Trophoblast cell (in vitro differentiated cells and primary cell): ENCODE measurements at regions not wholly inside any gene's neighbourhood (a gene's known extent, or its start where the extent isn't known, plus 50 kb on each side); places are given as distances from the start of the nearest gene placed in this dataset.

ENCODE experiments used
- DNase-seq, 2 donors: peaks; one replicate each; pipeline ENCODE4 v3.0.0-alpha.2; 2016
- H2AFZ ChIP-seq: 2 replicates; pipeline ENCODE4 v1.6.1; 2013; ENCODE audit warnings: low read length, moderate library complexity, mild to moderate bottlenecking; ENCODE audit not compliant: insufficient read depth, poor library complexity
- H2AK5ac ChIP-seq: 2 replicates; pipeline ENCODE4 v1.6.1; 2013; ENCODE audit warnings: mild to moderate bottlenecking, low read length
- H2BK120ac ChIP-seq: 2 replicates; pipeline ENCODE4 v1.6.1; 2013; ENCODE audit warnings: low read length, mild to moderate bottlenecking, moderate library complexity; ENCODE audit not compliant: insufficient read depth, poor library complexity
- H2BK12ac ChIP-seq: 2 replicates; pipeline ENCODE4 v1.6.1; 2013; ENCODE audit warnings: mild to moderate bottlenecking, low read length, moderate library complexity
- H2BK5ac ChIP-seq: 2 replicates; pipeline ENCODE4 v1.6.1; 2013; ENCODE audit warnings: low read length, low read depth, moderate library complexity, mild to moderate bottlenecking; ENCODE audit not compliant: poor library complexity
- H3K14ac ChIP-seq: 2 replicates; pipeline ENCODE4 v1.6.1; 2013; ENCODE audit warnings: mild to moderate bottlenecking, low read length
- H3K18ac ChIP-seq: 2 replicates; pipeline ENCODE4 v1.6.1; 2013; ENCODE audit warnings: mild to moderate bottlenecking, low read length
- H3K23ac ChIP-seq: 2 replicates; pipeline ENCODE4 v1.6.1; 2013; ENCODE audit warnings: low read length
- H3K27ac ChIP-seq: 2 replicates; pipeline ENCODE4 v1.5.1; 2013; ENCODE audit warnings: low read depth, mild to moderate bottlenecking, inconsistent platforms, low read length, moderate library complexity
- H3K27me3 ChIP-seq: 2 replicates; pipeline ENCODE4 v1.6.1; 2013; ENCODE audit warnings: inconsistent platforms, mild to moderate bottlenecking, low read length, moderate library complexity; ENCODE audit not compliant: insufficient read depth
- H3K36me3 ChIP-seq, 2 experiments: 1 replicate in 1 of 2; 2 replicates in 1 of 2; pipeline ENCODE4 v1.6.1; 2013; ENCODE audit warnings: low read length in 2 of 2, mild to moderate bottlenecking in 2 of 2, moderate library complexity in 1 of 2; ENCODE audit not compliant: insufficient read depth in 2 of 2, control insufficient read depth in 1 of 2
- H3K4ac ChIP-seq: 2 replicates; pipeline ENCODE4 v1.6.1; 2013; ENCODE audit warnings: low read depth, mild to moderate bottlenecking, low read length, moderate library complexity
- H3K4me1 ChIP-seq, 2 experiments: 1 replicate in 1 of 2; 2 replicates in 1 of 2; pipeline ENCODE4 v1.6.1; 2013; ENCODE audit warnings: low read length in 2 of 2, mild to moderate bottlenecking in 2 of 2, moderate library complexity in 1 of 2; ENCODE audit not compliant: insufficient read depth in 2 of 2, control insufficient read depth in 1 of 2
- H3K4me2 ChIP-seq: 2 replicates; pipeline ENCODE4 v1.6.1; 2013; ENCODE audit warnings: inconsistent platforms, mild to moderate bottlenecking, low read length, moderate library complexity
- H3K4me3 ChIP-seq: 2 replicates; pipeline ENCODE4 v1.5.1; 2013; ENCODE audit warnings: mild to moderate bottlenecking, low read depth, low read length, inconsistent platforms
- H3K79me1 ChIP-seq: one replicate; pipeline ENCODE4 v1.6.1; 2013; ENCODE audit warnings: low read length
- H3K79me2 ChIP-seq: 2 replicates; pipeline ENCODE4 v1.6.1; 2013; ENCODE audit warnings: low read length, mild to moderate bottlenecking; ENCODE audit not compliant: control insufficient read depth, insufficient read depth, poor library complexity
- H3K9ac ChIP-seq: 2 replicates; pipeline ENCODE4 v1.6.1; 2013; ENCODE audit warnings: mild to moderate bottlenecking, low read length
- H3K9me3 ChIP-seq: 2 replicates; pipeline ENCODE4 v1.6.1; 2013; ENCODE audit warnings: low read depth, mild to moderate bottlenecking, control low read depth, inconsistent platforms, low read length; ENCODE audit not compliant: insufficient read depth
- H4K12ac ChIP-seq: 2 replicates; pipeline ENCODE4 v1.6.1; 2013; ENCODE audit warnings: low read depth, mild to moderate bottlenecking, low read length, moderate library complexity
- H4K8ac ChIP-seq: 2 replicates; pipeline ENCODE4 v1.6.1; 2013; ENCODE audit warnings: low read depth, mild to moderate bottlenecking, low read length, moderate library complexity
- H4K91ac ChIP-seq: one replicate; pipeline ENCODE4 v1.6.1; 2013; ENCODE audit warnings: low read depth, mild to moderate bottlenecking, low read length, moderate library complexity
- WGBS: extraction: QIAGEN DNeasy Blood & Tissue Kit; methylation state at CpG from one replicate; pipeline ENCODE4 v1.1.7; 2013; ENCODE audit warnings: missing lambda C conversion rate; ENCODE audit not compliant: insufficient read length, insufficient coverage; ENCODE audit errors: extremely low coverage; 5-methylcytosine and 5-hydroxymethylcytosine counted together

DNA sequence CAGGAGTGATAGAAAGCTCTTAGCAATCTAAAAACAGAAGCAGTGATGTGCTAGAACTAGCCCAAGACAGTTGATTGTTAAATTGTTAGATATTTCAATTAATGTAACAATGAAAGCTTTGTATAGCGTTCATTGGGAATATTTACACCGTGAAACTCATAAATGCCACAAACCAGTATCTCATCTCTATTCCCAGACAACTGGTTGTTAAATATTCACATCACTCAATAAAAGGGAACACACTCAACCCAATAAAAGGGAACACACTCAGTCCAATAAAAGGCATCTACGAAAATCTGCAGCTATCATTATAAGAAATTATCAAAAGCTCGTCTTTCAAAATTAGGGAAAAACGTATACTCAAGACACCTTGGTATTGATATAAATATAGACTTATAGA, 270.9 kb downstream of the CYLC2 start:
- H3K9me3 ChIP-seq, result no peaks in the 10 kb centered on the region
- DNase-seq, result no peak
- H3K18ac ChIP-seq, result no peak overlapping the region
- no peak overlapping the region for H3K4me3 ChIP-seq
- no peaks in the 10 kb centered on the region for H3K27me3 ChIP-seq
- H3K79me2 ChIP-seq, result no peaks in the 10 kb centered on the region
- H2BK120ac ChIP-seq, result no peak overlapping the region
- H3K9ac ChIP-seq, result no peak overlapping the region
- no peak overlapping the region for H3K27ac ChIP-seq
- no peak overlapping the region for H2AFZ ChIP-seq
- H3K23ac ChIP-seq, result no peak overlapping the region
- H3K4me1 ChIP-seq, result no peaks in the 10 kb centered on the region
- no peaks in the 10 kb centered on the region for H3K79me1 ChIP-seq
- no peak overlapping the region for H2AK5ac ChIP-seq
- no peak overlapping the region for H3K4me2 ChIP-seq
- H3K4ac ChIP-seq, result no peak overlapping the region
- no peak overlapping the region for H4K12ac ChIP-seq
- no CpG with 5 or more reads among the region's 5 CpGs for WGBS
- no peaks in the 10 kb centered on the region for H3K36me3 ChIP-seq
- H4K91ac ChIP-seq, result no peak overlapping the region
- H2BK12ac ChIP-seq, result no peak overlapping the region
- no peak overlapping the region for H4K8ac ChIP-seq
- no peak overlapping the region for H3K14ac ChIP-seq
- H2BK5ac ChIP-seq, result no peak overlapping the region

DNA sequence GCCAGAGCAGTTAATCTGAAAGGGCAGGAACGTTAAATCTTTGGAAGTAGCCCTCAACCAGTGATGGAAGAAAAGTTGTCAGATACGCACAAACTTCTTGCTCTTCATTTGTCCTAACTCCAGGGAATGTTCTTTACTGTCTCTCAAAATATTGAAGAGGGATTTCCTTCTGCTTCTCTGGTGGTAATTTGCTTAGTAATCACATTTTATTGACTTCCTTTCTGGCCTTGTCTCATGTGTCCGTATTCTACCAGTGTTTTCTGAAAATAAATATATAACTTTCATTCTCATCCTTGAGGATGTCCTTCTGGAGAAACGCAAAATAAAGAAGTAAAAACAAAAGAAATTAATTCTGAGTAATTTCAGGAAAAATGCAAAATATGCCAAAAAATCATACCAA, 282.1 kb downstream of the CYLC2 start:
- H2AFZ ChIP-seq, result no peak overlapping the region
- H4K91ac ChIP-seq, result no peak overlapping the region
- no peak overlapping the region for H3K4me3 ChIP-seq
- H3K23ac ChIP-seq, result no peak overlapping the region
- no peak overlapping the region for H4K8ac ChIP-seq
- no peak for DNase-seq
- H3K27me3 ChIP-seq, result no peaks in the 10 kb centered on the region
- no CpG with 5 or more reads among the region's 4 CpGs for WGBS
- no peak overlapping the region for H2BK5ac ChIP-seq
- no peak overlapping the region for H3K18ac ChIP-seq
- no peaks in the 10 kb centered on the region for H3K4me1 ChIP-seq
- no peak overlapping the region for H2BK12ac ChIP-seq
- H3K36me3 ChIP-seq, result no peaks in the 10 kb centered on the region
- H3K9ac ChIP-seq, result no peak overlapping the region
- no peak overlapping the region for H3K4me2 ChIP-seq
- H2AK5ac ChIP-seq, result no peak overlapping the region
- H3K9me3 ChIP-seq, result no peaks in the 10 kb centered on the region
- no peak overlapping the region for H3K4ac ChIP-seq
- no peaks in the 10 kb centered on the region for H3K79me2 ChIP-seq
- no peak overlapping the region for H4K12ac ChIP-seq
- no peaks in the 10 kb centered on the region for H3K79me1 ChIP-seq
- no peak overlapping the region for H2BK120ac ChIP-seq
- no peak overlapping the region for H3K27ac ChIP-seq
- no peak overlapping the region for H3K14ac ChIP-seq

DNA sequence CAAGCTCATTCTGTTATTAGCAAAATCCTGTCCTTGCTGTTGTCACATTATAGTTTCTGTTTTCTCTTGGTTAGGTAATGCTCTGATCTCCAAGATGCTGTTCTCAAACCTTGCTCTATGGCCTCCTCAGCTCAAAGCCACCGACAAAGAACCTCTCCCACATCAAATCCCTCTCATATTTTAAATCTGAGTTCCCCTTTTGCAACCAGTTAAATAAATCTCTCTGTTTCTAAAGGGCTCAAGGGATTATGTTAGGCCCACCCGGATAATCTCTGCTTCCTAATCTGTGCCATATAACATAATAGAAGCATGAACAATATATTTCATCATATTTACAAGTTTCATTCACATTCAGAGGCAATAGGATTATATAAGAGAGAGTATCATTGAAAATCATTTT, 286.0 kb downstream of the CYLC2 start:
- H2BK5ac ChIP-seq, result no peak overlapping the region
- no peak for DNase-seq
- no peaks in the 10 kb centered on the region for H3K27me3 ChIP-seq
- H2AK5ac ChIP-seq, result no peak overlapping the region
- H3K79me1 ChIP-seq, result no peaks in the 10 kb centered on the region
- no peak overlapping the region for H3K4ac ChIP-seq
- H4K91ac ChIP-seq, result no peak overlapping the region
- H3K4me1 ChIP-seq, result no peaks in the 10 kb centered on the region
- H2BK120ac ChIP-seq, result no peak overlapping the region
- no peak overlapping the region for H3K27ac ChIP-seq
- H3K23ac ChIP-seq, result no peak overlapping the region
- H4K12ac ChIP-seq, result no peak overlapping the region
- no peak overlapping the region for H3K4me3 ChIP-seq
- no peaks in the 10 kb centered on the region for H3K79me2 ChIP-seq
- no peak overlapping the region for H3K18ac ChIP-seq
- no peak overlapping the region for H3K4me2 ChIP-seq
- H2AFZ ChIP-seq, result no peak overlapping the region
- no peak overlapping the region for H2BK12ac ChIP-seq
- no peak overlapping the region for H4K8ac ChIP-seq
- no peaks in the 10 kb centered on the region for H3K9me3 ChIP-seq
- H3K9ac ChIP-seq, result no peak overlapping the region
- no CpG with 5 or more reads among the region's 2 CpGs for WGBS
- H3K36me3 ChIP-seq, result no peaks in the 10 kb centered on the region
- H3K14ac ChIP-seq, result no peak overlapping the region

DNA sequence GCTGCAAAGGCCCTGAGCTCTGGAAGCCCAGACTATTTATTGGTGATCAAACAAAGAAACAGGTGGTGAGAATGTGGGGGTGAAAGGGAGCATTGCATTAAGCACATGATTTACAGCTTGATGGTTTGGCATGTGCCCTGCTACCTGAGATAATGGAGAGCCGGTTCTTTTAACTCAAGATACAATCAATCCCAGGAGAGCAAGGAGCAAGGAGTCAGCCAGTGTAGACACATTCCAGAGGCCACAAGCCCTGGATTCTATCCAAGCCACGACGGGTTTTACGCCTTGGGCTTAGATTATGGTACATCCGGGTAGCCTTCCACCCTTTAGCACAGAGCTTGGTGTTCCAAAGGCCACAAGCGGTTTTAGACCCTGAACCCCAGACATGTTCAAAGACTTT, 292.2 kb downstream of the CYLC2 start:
- Histone ChIP-seq H3K4ac (no peak overlapping the region), H3K23ac (no peak overlapping the region), H2AK5ac (no peak overlapping the region), H4K12ac (no peak overlapping the region), H3K27ac (no peak overlapping the region), H3K79me2 (no peaks in the 10 kb centered on the region), H2BK12ac (no peak overlapping the region), H3K27me3 (no peaks in the 10 kb centered on the region), H3K9ac (no peak overlapping the region), H4K91ac (no peak overlapping the region), H3K18ac (no peak overlapping the region), H3K9me3 (no peaks in the 10 kb centered on the region), H2AFZ (no peak overlapping the region), H3K14ac (no peak overlapping the region), H3K4me2 (no peak overlapping the region), H3K4me3 (no peak overlapping the region), H4K8ac (no peak overlapping the region), H3K36me3 (no peaks in the 10 kb centered on the region), H3K79me1 (no peaks in the 10 kb centered on the region), H2BK120ac (no peak overlapping the region), H3K4me1 (peaks cover 0 to 1% of the 10 kb centered on the region in 2 experiments), H2BK5ac (no peak overlapping the region)
- no peak for DNase-seq
- no CpG with 5 or more reads among the region's 6 CpGs for WGBS
